SK-N-SH (cell line): ENCODE measurements at regions not wholly inside any gene's neighbourhood (a gene's known extent, or its start where the extent isn't known, plus 50 kb on each side); places are given as distances from the start of the nearest gene placed in this dataset.

ENCODE experiments used
- CTCF ChIA-PET: fragments of 300-600, 350-600 bp; formaldehyde crosslinking; extraction: SDS; loops from one replicate; lab custom pipeline; 2021; lab: Yijun Ruan, JAX
- POLR2A ChIA-PET: fragments of 350-600 bp; sonication (Branson Sonifier 250); formaldehyde crosslinking; extraction: SDS; loops from one replicate; lab custom pipeline; 2020; ENCODE audit warnings: antibody characterized with exemption, inconsistent platforms; lab: Yijun Ruan, JAX
- DNase-seq: peaks from one replicate; pipeline ENCODE4 v3.0.0; 2012
- H2AFZ ChIP-seq: fragments of 200-600 bp; sonication (generic); 2 replicates; pipeline ENCODE4 v1.8.1; 2016; ENCODE audit warnings: antibody characterized with exemption, mild to moderate bottlenecking, low read depth
- H3F3A ChIP-seq: fragments of 200-600 bp; sonication (generic); replicated peaks from 2 replicates; pipeline ENCODE3; 2016; ENCODE audit warnings: antibody characterized with exemption, mild to moderate bottlenecking; ENCODE audit not compliant: insufficient read depth
- H3K27ac ChIP-seq, 2 experiments: fragments of 200-500 bp in 1 of 2; fragments of 200-600 bp in 1 of 2; sonication (Bioruptor generic) in 1 of 2; sonication (generic), shearing (Covaris generic) in 1 of 2; 2 replicates each; pipeline versions ENCODE4 v1.5.1 to v1.6.1; 2014 to 2016; ENCODE audit warnings: low read depth in 2 of 2, inconsistent platforms in 1 of 2, low read length in 1 of 2, mild to moderate bottlenecking in 1 of 2, mixed read lengths in 1 of 2
- H3K27me3 ChIP-seq: fragments of 200-600 bp; sonication (generic), shearing (Covaris generic); 2 replicates; pipeline ENCODE4 v1.6.1; 2016; ENCODE audit warnings: mixed run types; ENCODE audit not compliant: insufficient read depth
- H3K36me3 ChIP-seq, 2 experiments: fragments of 200-500 bp in 1 of 2; fragments of 200-600 bp in 1 of 2; sonication (Bioruptor generic) in 1 of 2; sonication (generic) in 1 of 2; replicated peaks in 1 of 2; 2 replicates each; pipeline versions ENCODE3 to v1.5.1; 2014 to 2016; ENCODE audit warnings: low read length in 1 of 2, mild to moderate bottlenecking in 1 of 2; ENCODE audit not compliant: insufficient read depth in 2 of 2, control insufficient read depth in 1 of 2
- H3K4me1 ChIP-seq, 2 experiments: fragments of 200-500 bp in 1 of 2; fragments of 200-600 bp in 1 of 2; sonication (Bioruptor generic) in 1 of 2; sonication (generic), shearing (Covaris generic) in 1 of 2; 2 replicates each; pipeline versions ENCODE4 v1.5.1 to v1.6.1; 2014 to 2016; ENCODE audit warnings: low read depth in 1 of 2, low read length in 1 of 2, mixed run types in 1 of 2; ENCODE audit not compliant: insufficient read depth in 2 of 2, control insufficient read depth in 1 of 2
- H3K4me2 ChIP-seq: fragments of 200-600 bp; sonication (generic), shearing (Covaris generic); 2 replicates; pipeline ENCODE4 v1.6.1; 2017; ENCODE audit warnings: mixed run types
- H3K4me3 ChIP-seq, 2 experiments: fragments of 200-500 bp in 1 of 2; fragments of 200-600 bp in 1 of 2; sonication (Bioruptor generic) in 1 of 2; sonication (generic), shearing (Covaris generic) in 1 of 2; 2 replicates each; pipeline versions ENCODE4 v1.5.1 to v1.8.1; 2014 to 2016; ENCODE audit warnings: low read depth in 2 of 2, inconsistent platforms in 1 of 2, low read length in 1 of 2, mild to moderate bottlenecking in 1 of 2, mixed read lengths in 1 of 2, moderate library complexity in 1 of 2
- H3K79me2 ChIP-seq: fragments of 200-600 bp; sonication (generic); 2 replicates; pipeline ENCODE4 v1.8.1; 2017; ENCODE audit warnings: mild to moderate bottlenecking; ENCODE audit not compliant: insufficient read depth
- H3K9ac ChIP-seq: fragments of 200-600 bp; sonication (generic); 2 replicates; pipeline ENCODE4 v1.6.1; 2017; ENCODE audit warnings: mixed run types
- H3K9me2 ChIP-seq: fragments of 200-600 bp; sonication (generic); 2 replicates; pipeline ENCODE4 v1.6.1; 2017; ENCODE audit warnings: mixed run types
- H3K9me3 ChIP-seq: fragments of 200-600 bp; sonication (generic); 2 replicates; pipeline ENCODE4 v1.6.1; 2017; ENCODE audit warnings: mixed run types, mild to moderate bottlenecking, moderate library complexity
- H4K20me1 ChIP-seq: fragments of 200-600 bp; sonication (generic); 2 replicates; pipeline ENCODE4 v1.6.1; 2017; ENCODE audit warnings: mild to moderate bottlenecking, mixed run types; ENCODE audit not compliant: insufficient read depth
- GATA2 ChIP-seq: sonication (generic); formaldehyde crosslinking; IDR thresholded peaks from 2 replicates; pipeline ENCODE4 v1.5.0; 2020; ENCODE audit warnings: mild to moderate bottlenecking, missing genetic modification reagents
- POLR2AphosphoS5 ChIP-seq: IDR thresholded peaks from 2 replicates; pipeline ENCODE4 v1.6.1; 2012; ENCODE audit warnings: low read depth, low read length
- RCOR1 ChIP-seq: fragments of 150-350 bp; IDR thresholded peaks from 2 replicates; pipeline ENCODE4 v1.6.1; 2017; ENCODE audit warnings: antibody characterized with exemption, low read length
- RXRA ChIP-seq: IDR thresholded peaks from 2 replicates; pipeline ENCODE4 v1.4.0; 2012; ENCODE audit warnings: low read depth, mild to moderate bottlenecking, borderline replicate concordance
- SMC3 ChIP-seq: IDR thresholded peaks from 2 replicates; pipeline ENCODE4 v1.6.1; 2012; ENCODE audit warnings: low read depth, low read length, improper control_type of control experiment
- TCF12 ChIP-seq: IDR thresholded peaks from 2 replicates; pipeline ENCODE4 v1.4.0; 2012
- WGBS: methylation state at CpG from one replicate; pipeline ENCODE4 v1.1.6; 2017; ENCODE audit warnings: low lambda C conversion rate; 5-methylcytosine and 5-hydroxymethylcytosine counted together
- TF ChIP-seq, protein P1 (sequence below): fragments of 150-350 bp; IDR thresholded peaks from 2 replicates; pipeline ENCODE4 v1.6.1; 2017; ENCODE audit warnings: antibody characterized with exemption, low read length, low read depth, borderline replicate concordance
- TF ChIP-seq, protein P2 (sequence below): fragments of 150-350 bp; IDR thresholded peaks from 2 replicates; pipeline ENCODE4 v1.6.1; 2016; ENCODE audit warnings: mild to moderate bottlenecking, low read depth, low read length
- TF ChIP-seq, protein P3 (sequence below): IDR thresholded peaks from 2 replicates; pipeline ENCODE4 v1.6.1; 2012; ENCODE audit warnings: mild to moderate bottlenecking, low read depth, low read length, moderate library complexity
- TF ChIP-seq, protein P4 (sequence below): fragments of 200-600 bp; sonication (generic); IDR thresholded peaks from 2 replicates; pipeline ENCODE4 v1.6.1; 2017; ENCODE audit warnings: antibody characterized with exemption, mild to moderate bottlenecking, moderate library complexity

DNA sequence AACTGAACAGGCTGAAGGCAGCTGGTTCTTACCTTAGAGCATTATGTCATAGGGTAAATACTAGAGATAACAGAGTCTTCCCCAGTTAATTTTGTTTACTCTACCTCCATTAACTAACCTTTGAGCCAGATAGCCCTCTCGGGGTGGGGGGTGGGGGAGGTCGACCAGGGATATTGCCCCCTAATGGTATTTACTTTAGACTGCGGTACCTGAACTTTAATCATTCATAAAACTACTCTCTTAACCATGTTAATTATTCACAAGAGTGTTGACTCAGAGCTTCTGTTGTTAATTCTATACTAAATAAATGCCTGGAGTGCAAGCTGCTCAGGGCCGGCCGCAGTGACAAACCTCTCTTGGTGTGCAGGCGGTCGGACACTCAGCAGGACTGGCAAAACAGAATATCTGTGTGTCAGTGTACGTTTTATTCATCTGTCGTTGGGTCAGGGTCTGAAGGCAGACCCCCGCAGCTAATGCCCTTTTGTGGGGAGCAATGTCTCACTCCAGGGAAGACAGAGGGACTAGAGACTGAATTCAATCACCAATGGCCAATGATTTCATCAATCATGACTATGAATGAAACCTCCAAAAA is 152.4 kb upstream of the COL21A1 start:
- ChIA-PET CTCF (interaction anchor here (1.7 kb wide), 1 partner anchor 29 kb away, joined by 3 read pairs; no protein-coding TSS in a partner anchor), POLR2A (interaction anchor here (0.6 kb wide), 1 partner anchor 30 kb away, joined by 3 read pairs; no protein-coding TSS in a partner anchor)
- no peaks in the 10 kb centered on the region; the same call in 1 of the 2 replicates for H3K79me2 ChIP-seq
- 83% methylated on average over 7 of the region's 10 CpGs for WGBS
- H3F3A ChIP-seq = no peaks in the 10 kb centered on the region
- H4K20me1 ChIP-seq = no peaks in the 10 kb centered on the region
- no peak overlapping the region for H3K9ac ChIP-seq
- no peaks in the 10 kb centered on the region for H3K27me3 ChIP-seq
- TF ChIP-seq, protein P1, sequence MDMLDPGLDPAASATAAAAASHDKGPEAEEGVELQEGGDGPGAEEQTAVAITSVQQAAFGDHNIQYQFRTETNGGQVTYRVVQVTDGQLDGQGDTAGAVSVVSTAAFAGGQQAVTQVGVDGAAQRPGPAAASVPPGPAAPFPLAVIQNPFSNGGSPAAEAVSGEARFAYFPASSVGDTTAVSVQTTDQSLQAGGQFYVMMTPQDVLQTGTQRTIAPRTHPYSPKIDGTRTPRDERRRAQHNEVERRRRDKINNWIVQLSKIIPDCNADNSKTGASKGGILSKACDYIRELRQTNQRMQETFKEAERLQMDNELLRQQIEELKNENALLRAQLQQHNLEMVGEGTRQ = no peak
- no peak for TF ChIP-seq TCF12
- no peak for TF ChIP-seq RXRA
- no peak for TF ChIP-seq RCOR1
- TF ChIP-seq, protein P2, sequence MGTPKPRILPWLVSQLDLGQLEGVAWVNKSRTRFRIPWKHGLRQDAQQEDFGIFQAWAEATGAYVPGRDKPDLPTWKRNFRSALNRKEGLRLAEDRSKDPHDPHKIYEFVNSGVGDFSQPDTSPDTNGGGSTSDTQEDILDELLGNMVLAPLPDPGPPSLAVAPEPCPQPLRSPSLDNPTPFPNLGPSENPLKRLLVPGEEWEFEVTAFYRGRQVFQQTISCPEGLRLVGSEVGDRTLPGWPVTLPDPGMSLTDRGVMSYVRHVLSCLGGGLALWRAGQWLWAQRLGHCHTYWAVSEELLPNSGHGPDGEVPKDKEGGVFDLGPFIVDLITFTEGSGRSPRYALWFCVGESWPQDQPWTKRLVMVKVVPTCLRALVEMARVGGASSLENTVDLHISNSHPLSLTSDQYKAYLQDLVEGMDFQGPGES = no peak
- TF ChIP-seq, protein P3, sequence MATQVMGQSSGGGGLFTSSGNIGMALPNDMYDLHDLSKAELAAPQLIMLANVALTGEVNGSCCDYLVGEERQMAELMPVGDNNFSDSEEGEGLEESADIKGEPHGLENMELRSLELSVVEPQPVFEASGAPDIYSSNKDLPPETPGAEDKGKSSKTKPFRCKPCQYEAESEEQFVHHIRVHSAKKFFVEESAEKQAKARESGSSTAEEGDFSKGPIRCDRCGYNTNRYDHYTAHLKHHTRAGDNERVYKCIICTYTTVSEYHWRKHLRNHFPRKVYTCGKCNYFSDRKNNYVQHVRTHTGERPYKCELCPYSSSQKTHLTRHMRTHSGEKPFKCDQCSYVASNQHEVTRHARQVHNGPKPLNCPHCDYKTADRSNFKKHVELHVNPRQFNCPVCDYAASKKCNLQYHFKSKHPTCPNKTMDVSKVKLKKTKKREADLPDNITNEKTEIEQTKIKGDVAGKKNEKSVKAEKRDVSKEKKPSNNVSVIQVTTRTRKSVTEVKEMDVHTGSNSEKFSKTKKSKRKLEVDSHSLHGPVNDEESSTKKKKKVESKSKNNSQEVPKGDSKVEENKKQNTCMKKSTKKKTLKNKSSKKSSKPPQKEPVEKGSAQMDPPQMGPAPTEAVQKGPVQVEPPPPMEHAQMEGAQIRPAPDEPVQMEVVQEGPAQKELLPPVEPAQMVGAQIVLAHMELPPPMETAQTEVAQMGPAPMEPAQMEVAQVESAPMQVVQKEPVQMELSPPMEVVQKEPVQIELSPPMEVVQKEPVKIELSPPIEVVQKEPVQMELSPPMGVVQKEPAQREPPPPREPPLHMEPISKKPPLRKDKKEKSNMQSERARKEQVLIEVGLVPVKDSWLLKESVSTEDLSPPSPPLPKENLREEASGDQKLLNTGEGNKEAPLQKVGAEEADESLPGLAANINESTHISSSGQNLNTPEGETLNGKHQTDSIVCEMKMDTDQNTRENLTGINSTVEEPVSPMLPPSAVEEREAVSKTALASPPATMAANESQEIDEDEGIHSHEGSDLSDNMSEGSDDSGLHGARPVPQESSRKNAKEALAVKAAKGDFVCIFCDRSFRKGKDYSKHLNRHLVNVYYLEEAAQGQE = no peak
- TF ChIP-seq, protein P4, sequence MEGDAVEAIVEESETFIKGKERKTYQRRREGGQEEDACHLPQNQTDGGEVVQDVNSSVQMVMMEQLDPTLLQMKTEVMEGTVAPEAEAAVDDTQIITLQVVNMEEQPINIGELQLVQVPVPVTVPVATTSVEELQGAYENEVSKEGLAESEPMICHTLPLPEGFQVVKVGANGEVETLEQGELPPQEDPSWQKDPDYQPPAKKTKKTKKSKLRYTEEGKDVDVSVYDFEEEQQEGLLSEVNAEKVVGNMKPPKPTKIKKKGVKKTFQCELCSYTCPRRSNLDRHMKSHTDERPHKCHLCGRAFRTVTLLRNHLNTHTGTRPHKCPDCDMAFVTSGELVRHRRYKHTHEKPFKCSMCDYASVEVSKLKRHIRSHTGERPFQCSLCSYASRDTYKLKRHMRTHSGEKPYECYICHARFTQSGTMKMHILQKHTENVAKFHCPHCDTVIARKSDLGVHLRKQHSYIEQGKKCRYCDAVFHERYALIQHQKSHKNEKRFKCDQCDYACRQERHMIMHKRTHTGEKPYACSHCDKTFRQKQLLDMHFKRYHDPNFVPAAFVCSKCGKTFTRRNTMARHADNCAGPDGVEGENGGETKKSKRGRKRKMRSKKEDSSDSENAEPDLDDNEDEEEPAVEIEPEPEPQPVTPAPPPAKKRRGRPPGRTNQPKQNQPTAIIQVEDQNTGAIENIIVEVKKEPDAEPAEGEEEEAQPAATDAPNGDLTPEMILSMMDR = no peak
- no peak for TF ChIP-seq GATA2 (CRISPR knock-in tag)
- TF ChIP-seq POLR2AphosphoS5 = no peak
- TF ChIP-seq SMC3 = no peak
- no peaks in the 10 kb centered on the region for H3K9me2 ChIP-seq
- H3K9me3 ChIP-seq = no peaks in the 10 kb centered on the region; the same call in 1 of the 2 replicates
- no peak overlapping the region for H3K4me2 ChIP-seq
- H2AFZ ChIP-seq = no peak overlapping the region
- H3K27ac ChIP-seq = no peak overlapping the region
- no peaks in the 10 kb centered on the region for H3K36me3 ChIP-seq
- no peak overlapping the region for H3K4me3 ChIP-seq
- no peak for DNase-seq
- no peaks in the 10 kb centered on the region for H3K4me1 ChIP-seq
